ENCODE measurements at regions not wholly inside any gene's neighbourhood (a gene's known extent, or its start where the extent isn't known, plus 50 kb on each side); places are given as distances from the start of the nearest gene placed in this dataset.

DNA sequence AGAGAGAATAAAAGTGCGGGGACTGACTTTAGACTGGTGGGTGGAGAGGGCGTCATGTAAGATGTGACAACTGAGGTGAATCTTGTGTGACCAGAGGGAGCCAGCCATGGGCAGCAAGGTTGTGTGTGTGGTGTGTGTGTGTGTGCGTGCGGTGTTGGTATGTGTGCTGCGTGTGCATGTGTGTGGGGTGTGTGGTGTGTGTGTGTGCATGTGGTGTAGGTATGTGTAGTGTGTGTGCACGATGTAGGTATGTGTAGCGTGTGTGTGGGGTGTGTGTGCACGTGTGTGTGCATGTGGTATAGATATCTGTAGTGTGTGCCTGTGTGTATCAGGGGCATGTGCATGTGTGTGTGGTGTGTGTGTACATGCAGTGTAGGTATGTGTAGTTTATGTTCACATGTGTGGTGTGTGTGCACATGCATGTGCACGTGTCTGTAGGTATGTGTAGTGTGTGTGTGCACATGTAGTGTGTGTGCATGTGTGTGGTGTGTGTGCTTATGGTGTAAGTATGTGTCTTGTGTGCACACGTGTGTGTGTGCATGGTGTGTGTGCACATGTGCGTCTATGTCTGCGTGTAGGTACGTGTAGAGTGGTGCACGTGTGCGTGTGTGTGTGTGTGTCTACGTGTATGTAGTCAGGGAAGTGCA lies 312.3 kb upstream of the MKI67 start:
- TF ChIP-seq POLR2A (IDR thresholded peaks at IDR 0.05; ENCODE audit: low read length), result no peak
- no peak for TF ChIP-seq GATA1 (IDR thresholded peaks at IDR 0.05; ENCODE audit: low read depth, low read length)

All from erythroblast (primary cell).